ENCODE measurements at regions not wholly inside any gene's neighbourhood (a gene's known extent, or its start where the extent isn't known, plus 50 kb on each side); places are given as distances from the start of the nearest gene placed in this dataset.
"Not testable (repeated sequence)": the region's sequence is repeated elsewhere in the genome, so short reads cannot be mapped to it uniquely, and the experiment has no call there.

GRCh38 chr5:60509519-60509918 is 190.4 kb downstream of the DEPDC1B start:
- H3K36me3 Mint-ChIP-seq = no peaks in the 10 kb centered on the region
- no peak overlapping the region for H3K4me3 Mint-ChIP-seq
- H3K27me3 Mint-ChIP-seq = no peaks in the 10 kb centered on the region
- ATAC-seq (no peak), DNase-seq (ENCODE audit: low spot score) (no peak)
- no peaks in the 10 kb centered on the region for H3K4me1 Mint-ChIP-seq (ENCODE audit: low read depth in 2 of 2)
- H3K9me3 Mint-ChIP-seq = peaks cover 7% of the 10 kb centered on the region
- H3K27ac Mint-ChIP-seq = no peak overlapping the region

GRCh38 chr5:60507687-60508086 is 192.3 kb downstream of the DEPDC1B start:
- Mint-ChIP-seq H3K36me3 (no peaks in the 10 kb centered on the region), H3K4me1 (ENCODE audit: low read depth in 2 of 2) (no peaks in the 10 kb centered on the region), H3K27ac (no peak overlapping the region), H3K9me3 (peaks cover 12% of the 10 kb centered on the region), H3K27me3 (no peaks in the 10 kb centered on the region), H3K4me3 (no peak overlapping the region)
- DNase-seq (ENCODE audit: low spot score) (no peak), ATAC-seq (no peak)

- no peaks in the 10 kb centered on the region for H3K4me1 Mint-ChIP-seq (ENCODE audit: low read depth in 2 of 2)
- no peaks in the 10 kb centered on the region for H3K27me3 Mint-ChIP-seq
- no peaks in the 10 kb centered on the region for H3K36me3 Mint-ChIP-seq
- DNase-seq (ENCODE audit: low spot score) (no peak), ATAC-seq (no peak)
- peaks cover 12% of the 10 kb centered on the region for H3K9me3 Mint-ChIP-seq
- no peak overlapping the region for H3K27ac Mint-ChIP-seq
- no peak overlapping the region for H3K4me3 Mint-ChIP-seq
Observed at GRCh38 chr5:60505373-60506171, 194.4 kb downstream of the DEPDC1B start.

GRCh38 chr5:60504342-60504741 is 195.6 kb downstream of the DEPDC1B start:
- Mint-ChIP-seq H3K27ac (no peak overlapping the region), H3K4me3 (no peak overlapping the region), H3K4me1 (ENCODE audit: low read depth in 2 of 2) (no peaks in the 10 kb centered on the region), H3K36me3 (no peaks in the 10 kb centered on the region), H3K9me3 (peaks cover 5% of the 10 kb centered on the region), H3K27me3 (no peaks in the 10 kb centered on the region)
- DNase-seq (ENCODE audit: low spot score) (no peak), ATAC-seq (no peak)

- no peaks in the 10 kb centered on the region for H3K27me3 Mint-ChIP-seq
- H3K36me3 Mint-ChIP-seq = no peaks in the 10 kb centered on the region
- no peaks in the 10 kb centered on the region for H3K4me1 Mint-ChIP-seq (ENCODE audit: low read depth in 2 of 2)
- DNase-seq (ENCODE audit: low spot score) (no peak), ATAC-seq (no peak)
- peaks cover 5% of the 10 kb centered on the region for H3K9me3 Mint-ChIP-seq
- H3K4me3 Mint-ChIP-seq = no peak overlapping the region
- H3K27ac Mint-ChIP-seq = no peak overlapping the region
Observed at GRCh38 chr5:60503771-60504170, 196.2 kb downstream of the DEPDC1B start.

- no peak for ATAC-seq
- Mint-ChIP-seq H3K27ac (no peak overlapping the region), H3K27me3 (no peaks in the 10 kb centered on the region), H3K36me3 (no peaks in the 10 kb centered on the region), H3K4me3 (no peak overlapping the region), H3K9me3 (no peaks in the 10 kb centered on the region), H3K4me1 (ENCODE audit: low read depth in 2 of 2) (no peaks in the 10 kb centered on the region)
- DNase-seq (ENCODE audit: low spot score) = no peak
Observed at GRCh38 chr5:60497706-60498500, 202.1 kb downstream of the DEPDC1B start.

GRCh38 chr5:60495644-60496520 is 204.1 kb downstream of the DEPDC1B start:
- Mint-ChIP-seq H3K9me3 (no peaks in the 10 kb centered on the region), H3K36me3 (no peaks in the 10 kb centered on the region), H3K4me1 (ENCODE audit: low read depth in 2 of 2) (no peaks in the 10 kb centered on the region), H3K4me3 (no peak overlapping the region), H3K27ac (no peak overlapping the region), H3K27me3 (no peaks in the 10 kb centered on the region)
- no peak for ATAC-seq
- DNase-seq (ENCODE audit: low spot score) = no peak

GRCh38 chr5:60494635-60495034 is 205.3 kb downstream of the DEPDC1B start:
- Mint-ChIP-seq H3K27ac (no peak overlapping the region), H3K4me1 (ENCODE audit: low read depth in 2 of 2) (no peaks in the 10 kb centered on the region), H3K27me3 (no peaks in the 10 kb centered on the region), H3K36me3 (no peaks in the 10 kb centered on the region), H3K4me3 (no peak overlapping the region), H3K9me3 (no peaks in the 10 kb centered on the region)
- DNase-seq (ENCODE audit: low spot score) (no peak), ATAC-seq (no peak)

GRCh38 chr5:60494144-60494543 is 205.8 kb downstream of the DEPDC1B start:
- no peak for ATAC-seq
- Mint-ChIP-seq H3K4me1 (ENCODE audit: low read depth in 2 of 2) (no peaks in the 10 kb centered on the region), H3K4me3 (no peak overlapping the region), H3K36me3 (no peaks in the 10 kb centered on the region), H3K27me3 (no peaks in the 10 kb centered on the region), H3K27ac (no peak overlapping the region), H3K9me3 (no peaks in the 10 kb centered on the region)
- DNase-seq (ENCODE audit: low spot score) = no peak

GRCh38 chr5:60493372-60493771 is 206.6 kb downstream of the DEPDC1B start:
- no peak for ATAC-seq
- DNase-seq (ENCODE audit: low spot score) = no peak
- H3K4me3 Mint-ChIP-seq = no peak overlapping the region
- no peaks in the 10 kb centered on the region for H3K4me1 Mint-ChIP-seq (ENCODE audit: low read depth in 2 of 2)
- H3K36me3 Mint-ChIP-seq = no peaks in the 10 kb centered on the region
- H3K27me3 Mint-ChIP-seq = no peaks in the 10 kb centered on the region
- H3K27ac Mint-ChIP-seq = no peak overlapping the region
- H3K9me3 Mint-ChIP-seq = no peaks in the 10 kb centered on the region

- Mint-ChIP-seq H3K4me3 (no peak overlapping the region), H3K9me3 (no peaks in the 10 kb centered on the region), H3K27ac (no peak overlapping the region), H3K36me3 (no peaks in the 10 kb centered on the region), H3K27me3 (no peaks in the 10 kb centered on the region), H3K4me1 (ENCODE audit: low read depth in 2 of 2) (no peaks in the 10 kb centered on the region)
- DNase-seq (ENCODE audit: low spot score) = no peak
- ATAC-seq = no peak
Observed at GRCh38 chr5:60492958-60493357, 207.0 kb downstream of the DEPDC1B start.

- H3K4me3 Mint-ChIP-seq; H3K4me1 Mint-ChIP-seq (ENCODE audit: low read depth in 2 of 2); H3K9me3 Mint-ChIP-seq; H3K27ac Mint-ChIP-seq; DNase-seq (ENCODE audit: low spot score); H3K27me3 Mint-ChIP-seq; ATAC-seq; H3K36me3 Mint-ChIP-seq: not testable (repeated sequence)
Observed at GRCh38 chr5:60492358-60492757, 207.6 kb downstream of the DEPDC1B start.

- no peaks in the 10 kb centered on the region for H3K36me3 Mint-ChIP-seq
- no peak for DNase-seq (ENCODE audit: low spot score)
- H3K4me3 Mint-ChIP-seq = no peak overlapping the region
- no peak for ATAC-seq
- no peaks in the 10 kb centered on the region for H3K4me1 Mint-ChIP-seq (ENCODE audit: low read depth in 2 of 2)
- H3K27me3 Mint-ChIP-seq = no peaks in the 10 kb centered on the region
- no peaks in the 10 kb centered on the region for H3K9me3 Mint-ChIP-seq
- no peak overlapping the region for H3K27ac Mint-ChIP-seq
Observed at GRCh38 chr5:60490597-60491166, 209.3 kb downstream of the DEPDC1B start.

Measured in natural killer cell treated with Interleukin-12 subunit alpha and Interleukin-12 subunit beta and Interleukin-15 and Interleukin-18, amount 100 ng/mL, for 72 hours (primary cell).